ENCODE measurements at regions not wholly inside any gene's neighbourhood (a gene's known extent, or its start where the extent isn't known, plus 50 kb on each side); places are given as distances from the start of the nearest gene placed in this dataset.
"Not testable (repeated sequence)": the region's sequence is repeated elsewhere in the genome, so short reads cannot be mapped to it uniquely, and the experiment has no call there.

GRCh38 chr5:33072296-33072695, 361.2 kb downstream of the NPR3 start:
- DNase-seq (ENCODE audit: low spot score), result no peak

- DNase-seq (ENCODE audit: low spot score), result no peak
Measured at GRCh38 chr5:33072726-33073125, 361.6 kb downstream of the NPR3 start.

- DNase-seq (ENCODE audit: low spot score), result no peak
Measured at GRCh38 chr5:33073881-33074327, 362.8 kb downstream of the NPR3 start.

- DNase-seq (ENCODE audit: low spot score), result no peak
Measured at GRCh38 chr5:33074548-33074947, 363.4 kb downstream of the NPR3 start.

GRCh38 chr5:33075731-33076130, 364.6 kb downstream of the NPR3 start:
- no peak for DNase-seq (ENCODE audit: low spot score)

- DNase-seq (ENCODE audit: low spot score), result no peak
Measured at GRCh38 chr5:33079548-33079947, 361.2 kb upstream of the TARS1 start.

GRCh38 chr5:33080287-33080686, 360.5 kb upstream of the TARS1 start:
- DNase-seq (ENCODE audit: low spot score), result no peak

GRCh38 chr5:33088176-33088575, 352.6 kb upstream of the TARS1 start:
- no peak for DNase-seq (ENCODE audit: low spot score)

GRCh38 chr5:33091571-33092363, 349.0 kb upstream of the TARS1 start:
- DNase-seq (ENCODE audit: low spot score), result no peak

GRCh38 chr5:33092719-33093118, 348.0 kb upstream of the TARS1 start:
- DNase-seq (ENCODE audit: low spot score), result no peak

GRCh38 chr5:33102551-33102950, 338.2 kb upstream of the TARS1 start:
- no peak for DNase-seq (ENCODE audit: low spot score)

- DNase-seq (ENCODE audit: low spot score), result no peak
Measured at GRCh38 chr5:33105521-33105941, 335.2 kb upstream of the TARS1 start.

- not testable (repeated sequence) for DNase-seq (ENCODE audit: low spot score)
Measured at GRCh38 chr5:33110496-33110895, 330.3 kb upstream of the TARS1 start.

- no peak for DNase-seq (ENCODE audit: low spot score)
Measured at GRCh38 chr5:33114361-33114760, 326.4 kb upstream of the TARS1 start.

- DNase-seq (ENCODE audit: low spot score), result no peak
Measured at GRCh38 chr5:33115467-33115866, 325.3 kb upstream of the TARS1 start.

- DNase-seq (ENCODE audit: low spot score), result no peak
Measured at GRCh38 chr5:33118761-33119415, 321.9 kb upstream of the TARS1 start.

GRCh38 chr5:33120671-33121070, 320.1 kb upstream of the TARS1 start:
- no peak for DNase-seq (ENCODE audit: low spot score)

- DNase-seq (ENCODE audit: low spot score), result no peak
Measured at GRCh38 chr5:33129309-33129708, 311.5 kb upstream of the TARS1 start.

GRCh38 chr5:33136785-33137184, 304.0 kb upstream of the TARS1 start:
- DNase-seq (ENCODE audit: low spot score), result no peak

GRCh38 chr5:33138145-33138544, 302.6 kb upstream of the TARS1 start:
- not testable (repeated sequence) for DNase-seq (ENCODE audit: low spot score)

- no peak for DNase-seq (ENCODE audit: low spot score)
Measured at GRCh38 chr5:33143405-33144123, 297.2 kb upstream of the TARS1 start.

- DNase-seq (ENCODE audit: low spot score), result no peak
Measured at GRCh38 chr5:33146881-33147280, 293.9 kb upstream of the TARS1 start.

GRCh38 chr5:33148076-33148513, 292.7 kb upstream of the TARS1 start:
- DNase-seq (ENCODE audit: low spot score), result no peak
